Fibroblast of lung (primary cell): ENCODE measurements at regions not wholly inside any gene's neighbourhood (a gene's known extent, or its start where the extent isn't known, plus 50 kb on each side); places are given as distances from the start of the nearest gene placed in this dataset.

Experiments
- EZH2 ChIP-seq: IDR thresholded peaks from 2 replicates; pipeline ENCODE4 v1.5.1; 2012; ENCODE audit warnings: low read length, control low read depth, mild to moderate bottlenecking; ENCODE audit errors: missing control alignments
- TF ChIP-seq, protein P1 (sequence below), 2 donors: IDR thresholded peaks in 1 of 2; conservative IDR thresholded peaks in 1 of 2; 1 replicate in 1 of 2; 2 replicates in 1 of 2; pipeline ENCODE4 v1.5.1; 2011 to 2012; ENCODE audit warnings: low read length in 2 of 2, control low read depth in 1 of 2, inconsistent platforms in 1 of 2, low read depth in 1 of 2, mild to moderate bottlenecking in 1 of 2

DNA sequence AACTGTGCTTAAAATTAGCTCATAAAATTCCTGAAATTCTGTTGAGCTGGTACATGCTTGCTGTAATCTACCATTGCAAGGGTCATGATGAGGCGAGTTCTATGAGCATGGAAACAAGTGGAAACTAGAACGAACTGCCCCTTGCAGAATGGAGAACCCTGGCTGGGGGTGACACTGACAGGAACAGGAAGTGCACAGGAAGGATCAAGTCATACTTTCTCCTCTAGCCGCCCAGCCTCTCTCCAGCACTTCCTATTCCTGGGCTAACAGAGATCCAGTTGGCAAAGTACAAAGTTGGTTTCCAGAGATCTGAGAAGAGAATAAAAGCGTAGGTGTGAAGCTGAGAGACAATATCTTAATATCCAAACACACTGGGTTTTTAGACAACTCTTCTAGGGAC is 414.2 kb upstream of the PODXL start:
- TF ChIP-seq, protein P1, sequence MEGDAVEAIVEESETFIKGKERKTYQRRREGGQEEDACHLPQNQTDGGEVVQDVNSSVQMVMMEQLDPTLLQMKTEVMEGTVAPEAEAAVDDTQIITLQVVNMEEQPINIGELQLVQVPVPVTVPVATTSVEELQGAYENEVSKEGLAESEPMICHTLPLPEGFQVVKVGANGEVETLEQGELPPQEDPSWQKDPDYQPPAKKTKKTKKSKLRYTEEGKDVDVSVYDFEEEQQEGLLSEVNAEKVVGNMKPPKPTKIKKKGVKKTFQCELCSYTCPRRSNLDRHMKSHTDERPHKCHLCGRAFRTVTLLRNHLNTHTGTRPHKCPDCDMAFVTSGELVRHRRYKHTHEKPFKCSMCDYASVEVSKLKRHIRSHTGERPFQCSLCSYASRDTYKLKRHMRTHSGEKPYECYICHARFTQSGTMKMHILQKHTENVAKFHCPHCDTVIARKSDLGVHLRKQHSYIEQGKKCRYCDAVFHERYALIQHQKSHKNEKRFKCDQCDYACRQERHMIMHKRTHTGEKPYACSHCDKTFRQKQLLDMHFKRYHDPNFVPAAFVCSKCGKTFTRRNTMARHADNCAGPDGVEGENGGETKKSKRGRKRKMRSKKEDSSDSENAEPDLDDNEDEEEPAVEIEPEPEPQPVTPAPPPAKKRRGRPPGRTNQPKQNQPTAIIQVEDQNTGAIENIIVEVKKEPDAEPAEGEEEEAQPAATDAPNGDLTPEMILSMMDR (conservative IDR thresholded peaks at IDR 0.05 in 1 of 2, IDR thresholded peaks at IDR 0.05 in 1 of 2; ENCODE audit: low read depth in 1 of 2, low read length in 2 of 2): no peak
- no peak for TF ChIP-seq EZH2
